HG03439 (cell line): ENCODE measurements at regions not wholly inside any gene's neighbourhood (a gene's known extent, or its start where the extent isn't known, plus 50 kb on each side); places are given as distances from the start of the nearest gene placed in this dataset.
A peak's percentile ranks its signal among the peaks of the same experiment; 100 is the strongest.

ENCODE experiments used
- ATAC-seq: cut with Tn5 transposase; IDR thresholded peaks from one replicate; pipeline ENCODE4 v1.9.1; 2021; ENCODE audit warnings: mild to moderate bottlenecking, moderate library complexity; ENCODE audit not compliant: unreplicated experiment

- ATAC-seq = no peak
These were observed 111.2 kb upstream of the MBNL2 start for GRCh38 chr13:97110936-97111335.

GRCh38 chr13:97111756-97112155 lies 110.4 kb upstream of the MBNL2 start:
- no peak for ATAC-seq

DNA sequence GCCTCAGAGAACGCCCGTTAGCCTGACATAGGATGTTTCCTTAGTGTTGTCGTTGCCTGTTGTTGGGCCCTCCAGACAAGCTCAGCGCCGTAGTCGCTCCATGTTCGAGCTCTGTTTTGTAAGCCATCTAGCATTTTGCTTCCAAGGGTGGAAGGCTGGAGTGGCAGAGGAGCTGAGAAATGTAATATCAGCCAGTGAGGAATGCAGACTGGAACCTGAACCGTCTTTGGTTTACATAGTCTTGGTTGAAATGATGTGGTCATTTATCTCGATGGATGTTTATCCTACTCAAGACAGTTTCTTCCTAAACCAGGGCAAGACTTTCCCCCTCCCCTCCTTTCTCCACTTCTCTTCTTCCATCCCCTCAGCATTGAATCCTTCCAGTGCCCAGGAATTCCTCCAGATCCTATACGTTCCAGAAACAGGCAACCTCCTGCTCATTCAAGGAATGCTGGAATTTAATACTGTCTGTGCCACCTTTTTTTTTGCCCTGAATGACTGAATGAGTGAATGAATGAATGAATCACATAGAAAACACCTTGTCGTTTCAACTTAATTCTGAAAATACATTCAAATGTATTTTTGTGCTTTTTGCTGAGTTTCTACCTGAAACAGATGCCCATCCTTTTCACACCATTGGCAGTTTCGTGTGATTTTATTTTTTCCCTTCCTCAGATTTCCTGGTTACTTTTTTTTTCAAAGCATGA lies 109.5 kb upstream of the MBNL2 start:
- no peak for ATAC-seq

GRCh38 chr13:97113231-97114001 lies 108.7 kb upstream of the MBNL2 start:
- no peak for ATAC-seq

DNA sequence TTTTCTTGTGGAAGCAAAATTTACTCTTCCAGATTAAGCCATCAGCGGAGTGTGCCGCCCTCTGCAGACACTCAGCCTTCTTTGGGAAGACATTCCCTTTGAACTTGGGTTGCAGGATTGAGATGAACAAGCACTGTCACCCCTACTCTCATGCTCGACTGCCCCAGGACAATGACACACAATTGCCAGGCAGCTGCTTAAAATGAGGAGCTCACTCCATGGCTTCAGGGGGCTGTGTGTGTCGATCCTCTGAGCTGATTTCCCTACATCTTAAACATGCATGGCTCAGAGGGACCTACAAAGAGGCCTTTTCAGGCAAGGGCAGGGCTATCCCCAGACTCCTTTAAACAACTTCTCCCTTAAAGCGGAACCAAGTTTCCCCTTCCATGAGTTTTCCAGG lies 107.5 kb upstream of the MBNL2 start:
- no peak for ATAC-seq

GRCh38 chr13:97116754-97117153 lies 105.4 kb upstream of the MBNL2 start:
- peak; percentile 91 for ATAC-seq

DNA sequence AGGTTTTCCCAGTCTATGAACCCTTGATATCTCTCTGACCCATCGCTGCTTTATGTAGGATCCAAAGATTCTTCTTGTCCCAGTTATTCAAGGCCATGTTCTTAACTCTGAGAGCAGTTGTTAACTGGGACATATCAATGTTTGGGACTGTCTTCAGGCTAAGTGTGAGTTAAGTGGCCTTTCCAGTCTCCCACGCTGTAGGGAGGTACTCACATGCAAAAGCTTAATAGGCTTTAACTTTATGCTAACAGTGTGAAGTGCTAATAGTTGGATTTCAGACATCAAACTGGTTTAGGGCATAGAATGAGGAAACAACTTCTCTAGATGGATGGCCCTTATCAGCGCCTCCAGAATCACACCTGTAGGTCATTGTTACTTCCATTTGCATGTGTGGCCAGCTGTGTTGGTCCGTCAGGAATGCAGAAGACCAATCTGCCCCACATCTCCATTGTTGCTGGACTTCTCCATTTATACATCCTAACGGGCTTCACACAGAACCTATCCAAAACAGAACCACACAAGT lies 104.7 kb upstream of the MBNL2 start:
- ATAC-seq = no peak

DNA sequence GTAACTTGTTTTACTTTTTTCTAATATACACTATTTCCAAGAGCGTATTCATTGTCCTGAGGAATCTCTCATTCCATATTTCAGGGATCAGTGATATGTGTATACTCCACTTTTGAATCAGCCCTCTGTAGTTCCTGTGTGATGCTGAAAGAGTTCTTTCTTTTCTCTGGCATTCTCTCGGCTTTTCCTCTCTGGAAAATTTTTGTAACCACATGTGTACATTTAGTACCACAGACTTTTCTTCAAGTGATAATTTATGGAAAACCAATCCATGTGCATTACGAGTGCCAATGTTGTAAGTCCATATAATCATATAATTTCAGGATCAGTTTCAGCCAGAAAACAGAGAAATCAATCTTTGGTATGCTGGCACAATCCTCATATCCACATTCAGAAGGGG lies 102.2 kb upstream of the MBNL2 start:
- ATAC-seq = no peak

DNA sequence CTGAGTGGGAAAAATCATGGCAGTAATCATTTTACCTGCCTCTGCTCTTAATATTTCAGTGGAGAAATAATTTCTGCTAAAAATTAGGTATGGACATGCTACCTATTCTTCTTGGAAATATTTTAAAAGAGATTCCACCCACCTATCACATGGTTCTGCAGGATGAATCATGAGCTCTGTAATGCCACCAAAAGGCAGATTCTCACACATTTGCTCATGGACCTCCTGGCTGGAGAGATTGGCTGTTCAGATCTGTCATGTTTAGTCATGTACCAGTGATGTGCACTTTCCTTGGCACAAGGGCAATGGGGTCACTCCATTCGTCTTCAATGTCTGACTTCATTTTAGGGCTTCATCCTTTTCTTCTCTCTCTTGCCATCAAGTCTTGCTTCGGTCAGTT lies 101.8 kb upstream of the MBNL2 start:
- no peak for ATAC-seq

- no peak for ATAC-seq
These were observed 101.2 kb upstream of the MBNL2 start for GRCh38 chr13:97120976-97121375.

GRCh38 chr13:97121894-97122293 lies 100.2 kb upstream of the MBNL2 start:
- ATAC-seq = no peak

DNA sequence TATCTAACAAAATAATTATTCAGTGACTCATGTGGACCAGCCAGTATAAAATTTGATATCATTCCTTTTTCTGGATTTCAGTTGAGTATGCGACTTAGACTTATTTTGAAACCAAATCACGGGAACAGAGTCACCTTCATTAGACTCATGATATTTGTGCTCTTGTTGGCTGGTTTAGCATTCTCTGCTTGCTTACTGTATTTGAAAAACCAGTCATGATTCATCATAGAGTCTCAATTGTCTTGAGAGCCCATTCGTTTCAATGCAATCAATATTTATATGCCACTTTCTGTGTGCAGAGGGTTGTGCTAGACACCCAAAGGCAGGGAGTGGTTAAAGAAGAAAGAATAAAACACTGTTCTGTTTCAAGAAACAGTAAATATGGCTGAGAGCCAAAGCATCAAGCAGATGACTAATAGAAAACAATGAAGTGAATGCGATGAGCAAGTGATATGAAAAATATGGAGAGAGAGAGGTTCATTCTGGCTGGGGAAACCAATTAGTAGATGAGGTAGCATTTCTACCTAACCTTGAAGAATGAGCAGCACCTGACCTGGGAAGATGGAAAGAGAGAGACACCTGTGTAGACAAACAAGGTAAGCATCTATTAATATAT lies 99.6 kb upstream of the MBNL2 start:
- ATAC-seq = no peak

DNA sequence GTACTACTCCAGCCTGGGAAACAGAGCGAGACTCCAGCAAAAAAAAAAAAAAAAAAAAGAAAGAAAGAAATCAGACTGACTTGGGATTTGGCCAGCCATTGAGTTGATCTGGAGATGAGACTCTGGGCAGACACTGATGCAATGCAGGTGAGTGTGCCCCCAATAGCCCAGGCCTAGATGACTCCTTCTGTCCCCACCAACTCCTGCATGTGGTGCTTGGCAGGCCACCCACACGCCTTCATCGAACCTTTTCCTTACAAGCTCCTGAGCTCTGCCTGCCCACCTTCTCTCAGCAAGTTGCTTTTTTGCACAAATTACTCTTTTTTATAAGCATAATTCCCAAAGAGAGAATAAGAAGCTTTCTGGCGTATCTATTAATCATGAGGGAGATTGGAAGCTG lies 97.9 kb upstream of the MBNL2 start:
- ATAC-seq = no peak

GRCh38 chr13:97124915-97125809 lies 97.0 kb upstream of the MBNL2 start:
- ATAC-seq = peak; percentile 55

GRCh38 chr13:97125810-97126738 lies 96.1 kb upstream of the MBNL2 start:
- ATAC-seq = peak; percentile 93

DNA sequence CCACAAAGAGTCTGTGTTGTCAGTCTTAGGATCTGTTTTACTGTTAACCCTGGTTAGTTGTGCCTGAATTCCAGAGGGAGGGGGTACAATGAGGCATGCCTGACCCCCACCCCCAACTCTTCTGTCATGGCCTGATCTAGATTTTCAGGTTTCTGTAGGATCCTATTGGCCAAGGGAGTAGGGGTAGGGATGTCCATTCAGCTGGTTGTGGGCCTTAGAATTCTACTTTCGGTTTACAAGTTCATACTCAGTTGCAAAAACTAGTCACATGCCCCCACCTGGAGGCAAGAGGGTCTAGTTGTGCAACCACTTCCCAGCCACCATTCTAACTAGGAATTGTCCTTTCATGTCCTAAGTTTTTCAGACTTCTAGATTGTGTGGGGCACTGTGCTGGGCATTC lies 94.3 kb upstream of the MBNL2 start:
- no peak for ATAC-seq

GRCh38 chr13:97130190-97130589 lies 91.9 kb upstream of the MBNL2 start:
- ATAC-seq = no peak

- ATAC-seq = no peak
These were observed 90.7 kb upstream of the MBNL2 start for GRCh38 chr13:97131447-97131846.

GRCh38 chr13:97133554-97133953 lies 88.6 kb upstream of the MBNL2 start:
- no peak for ATAC-seq

- ATAC-seq = no peak
These were observed 88.2 kb upstream of the MBNL2 start for GRCh38 chr13:97133955-97134354.
